ACC112 (cell line): ENCODE measurements at regions not wholly inside any gene's neighbourhood (a gene's known extent, or its start where the extent isn't known, plus 50 kb on each side); places are given as distances from the start of the nearest gene placed in this dataset.
A peak's percentile ranks its signal among the peaks of the same experiment; 100 is the strongest.
"Not testable (repeated sequence)": the region's sequence is repeated elsewhere in the genome, so short reads cannot be mapped to it uniquely, and the experiment has no call there.

Experiments
- H2AFZ ChIP-seq: fragments of 200-600 bp; sonication (generic); one replicate; pipeline ENCODE4 v1.6.0; 2017; ENCODE audit warnings: antibody characterized with exemption, low read length; ENCODE audit not compliant: unreplicated experiment
- H3K27ac ChIP-seq: fragments of 200-600 bp; sonication (generic); 2 replicates; pipeline ENCODE4 v1.5.1; 2014; ENCODE audit warnings: low read depth, mild to moderate bottlenecking, antibody characterized with exemption, low read length, moderate library complexity
- H3K27me3 ChIP-seq: fragments of 200-600 bp; sonication (generic); 2 replicates; pipeline ENCODE4 v1.6.1; 2014; ENCODE audit warnings: mild to moderate bottlenecking, antibody characterized with exemption, low read length, moderate library complexity, mixed read lengths; ENCODE audit not compliant: insufficient read depth
- H3K36me3 ChIP-seq: fragments of 200-600 bp; sonication (generic); 2 replicates; pipeline ENCODE4 v1.6.1; 2016; ENCODE audit warnings: mild to moderate bottlenecking, antibody characterized with exemption, low read length, moderate library complexity, mixed read lengths; ENCODE audit not compliant: insufficient read depth
- H3K4me1 ChIP-seq: fragments of 200-600 bp; sonication (generic); one replicate; pipeline ENCODE4 v1.6.1; 2016; ENCODE audit warnings: low read length, mixed read lengths; ENCODE audit not compliant: insufficient read depth, unreplicated experiment, control insufficient read depth
- H3K4me3 ChIP-seq: fragments of 200-600 bp; sonication (generic); 2 replicates; pipeline ENCODE4 v1.5.1; 2014; ENCODE audit warnings: mild to moderate bottlenecking, low read depth, low read length
- H3K79me2 ChIP-seq: fragments of 200-600 bp; sonication (generic); one replicate; pipeline ENCODE4 v1.6.0; 2016; ENCODE audit warnings: low read length; ENCODE audit not compliant: control insufficient read depth, unreplicated experiment, insufficient read depth

DNA sequence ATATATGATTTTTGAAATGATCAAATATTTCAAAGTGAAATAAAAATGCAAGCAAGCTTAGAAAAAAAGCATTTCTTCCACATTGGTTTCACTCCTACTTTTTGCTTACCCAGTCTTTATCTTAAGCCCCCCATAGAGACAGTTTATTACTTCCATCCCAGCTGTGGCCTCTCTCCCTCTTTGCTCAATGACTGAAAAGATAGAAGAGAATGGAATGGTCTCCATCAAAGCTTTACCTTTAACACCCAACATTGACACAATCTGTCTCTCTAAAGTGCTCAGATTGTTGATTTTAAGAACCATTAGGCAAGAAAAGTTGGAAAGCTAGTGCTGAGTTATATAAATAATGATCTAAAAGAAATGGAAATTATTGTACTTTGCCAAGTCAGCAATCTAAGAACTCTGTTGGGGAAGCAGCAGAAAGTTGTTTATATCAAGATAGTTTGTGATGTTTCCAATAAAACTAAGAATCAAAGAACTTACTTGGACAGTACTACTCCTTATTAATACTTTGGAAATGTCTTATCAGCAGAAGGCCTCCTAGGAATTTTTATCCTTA, 277.5 kb upstream of the NREP start:
- no peaks in the 10 kb centered on the region for H3K27me3 ChIP-seq

DNA sequence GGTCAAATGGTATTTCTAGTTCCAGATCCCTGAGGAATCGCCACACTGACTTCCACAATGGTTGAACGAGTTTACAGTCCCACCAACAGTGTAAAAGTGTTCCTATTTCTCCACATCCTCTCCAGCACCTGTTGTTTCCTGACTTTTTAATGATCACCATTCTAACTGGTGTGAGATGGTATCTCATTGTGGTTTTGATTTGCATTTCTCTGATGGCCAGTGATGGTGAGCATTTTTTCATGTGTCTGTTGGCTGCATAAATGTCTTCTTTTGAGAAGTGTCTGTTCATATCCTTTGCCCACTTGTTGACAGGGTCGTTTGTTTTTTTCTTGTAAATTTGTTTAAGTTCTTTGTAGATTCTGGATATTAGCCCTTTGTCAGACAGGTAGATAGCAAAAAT, 269.9 kb upstream of the NREP start:
- not testable (repeated sequence) for H3K36me3 ChIP-seq, H3K27ac ChIP-seq, H3K27me3 ChIP-seq, H2AFZ ChIP-seq, H3K79me2 ChIP-seq, H3K4me1 ChIP-seq, H3K4me3 ChIP-seq

More for the DNA sequence above, 277.5 kb upstream of the NREP start:
- H3K27ac ChIP-seq = no peak overlapping the region
- no peaks in the 10 kb centered on the region for H3K79me2 ChIP-seq
- H2AFZ ChIP-seq = no peak overlapping the region
- H3K4me1 ChIP-seq = no peaks in the 10 kb centered on the region
- no peak overlapping the region for H3K4me3 ChIP-seq
- H3K36me3 ChIP-seq = no peaks in the 10 kb centered on the region

DNA sequence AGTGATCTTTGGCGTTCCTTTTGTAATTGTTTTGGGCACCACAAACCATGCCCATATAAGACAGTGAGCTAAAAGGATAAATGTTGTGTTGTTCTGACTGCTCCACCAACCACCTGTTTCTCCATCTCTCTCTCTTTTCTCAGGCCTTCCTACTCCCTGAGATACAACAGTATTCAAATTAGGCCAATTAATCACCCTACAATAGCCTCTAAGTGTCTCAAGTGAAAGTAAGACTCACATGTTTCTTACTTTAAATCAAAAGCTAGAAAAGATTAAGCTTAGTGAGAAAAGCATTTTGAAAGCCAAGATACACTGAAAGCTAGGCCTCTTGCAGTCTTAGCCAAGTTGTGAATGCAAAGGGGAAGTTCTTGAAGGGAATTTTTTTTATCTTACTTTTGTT, 268.8 kb upstream of the NREP start:
- no peaks in the 10 kb centered on the region for H3K79me2 ChIP-seq
- no peak overlapping the region for H3K4me3 ChIP-seq
- no peak overlapping the region for H2AFZ ChIP-seq
- no peak overlapping the region for H3K27ac ChIP-seq
- H3K36me3 ChIP-seq = no peaks in the 10 kb centered on the region
- H3K27me3 ChIP-seq = no peaks in the 10 kb centered on the region
- peaks cover 8% of the 10 kb centered on the region for H3K4me1 ChIP-seq

DNA sequence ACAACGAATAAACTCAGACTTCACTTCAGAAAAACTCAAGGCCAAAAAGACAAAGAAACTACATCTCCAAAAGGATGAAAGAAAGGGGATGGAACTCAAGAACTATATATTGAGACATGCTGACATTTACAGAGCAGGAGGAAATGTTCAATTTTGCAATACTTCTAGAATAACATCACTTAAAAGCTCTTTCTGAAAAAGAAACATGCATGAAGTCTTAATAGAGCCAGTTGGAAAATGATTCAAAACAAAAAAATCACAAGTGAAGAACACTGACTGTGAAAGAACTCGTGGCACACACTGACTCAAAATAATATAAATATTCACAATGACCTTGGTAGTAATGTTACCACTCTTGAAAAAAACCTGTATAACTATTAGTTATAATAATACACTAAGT, 267.8 kb upstream of the NREP start:
- Histone ChIP-seq H3K79me2 (no peaks in the 10 kb centered on the region), H3K4me3 (no peak overlapping the region), H3K36me3 (no peaks in the 10 kb centered on the region), H2AFZ (peak overlapping the region; percentile 34), H3K27me3 (no peaks in the 10 kb centered on the region), H3K4me1 (peaks cover 8% of the 10 kb centered on the region), H3K27ac (peak overlapping the region; percentile 36; the same call in 1 of the 2 replicates)

DNA sequence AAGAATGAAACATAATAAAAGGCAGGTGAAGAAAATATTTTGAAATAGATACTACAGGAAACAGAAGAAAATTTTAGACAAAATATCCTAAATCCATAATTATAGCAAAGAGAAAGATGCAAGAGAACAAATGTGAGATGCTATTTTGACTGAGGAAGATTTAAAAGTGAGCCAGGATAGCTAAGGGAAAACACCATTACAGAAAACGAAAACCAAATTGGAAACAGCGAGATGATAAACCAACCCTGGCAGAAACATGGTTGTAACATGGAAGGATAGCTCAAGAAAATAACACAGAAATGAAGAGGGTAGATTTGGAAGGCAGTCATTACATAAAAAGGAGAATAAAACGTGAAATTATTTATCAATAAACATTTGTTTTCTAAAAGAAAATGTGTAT, 267.2 kb upstream of the NREP start:
- H3K4me1 ChIP-seq = peaks cover 8% of the 10 kb centered on the region
- H3K27ac ChIP-seq = no peak overlapping the region
- no peaks in the 10 kb centered on the region for H3K27me3 ChIP-seq
- no peaks in the 10 kb centered on the region for H3K36me3 ChIP-seq
- H2AFZ ChIP-seq = no peak overlapping the region
- no peak overlapping the region for H3K4me3 ChIP-seq
- no peaks in the 10 kb centered on the region for H3K79me2 ChIP-seq

DNA sequence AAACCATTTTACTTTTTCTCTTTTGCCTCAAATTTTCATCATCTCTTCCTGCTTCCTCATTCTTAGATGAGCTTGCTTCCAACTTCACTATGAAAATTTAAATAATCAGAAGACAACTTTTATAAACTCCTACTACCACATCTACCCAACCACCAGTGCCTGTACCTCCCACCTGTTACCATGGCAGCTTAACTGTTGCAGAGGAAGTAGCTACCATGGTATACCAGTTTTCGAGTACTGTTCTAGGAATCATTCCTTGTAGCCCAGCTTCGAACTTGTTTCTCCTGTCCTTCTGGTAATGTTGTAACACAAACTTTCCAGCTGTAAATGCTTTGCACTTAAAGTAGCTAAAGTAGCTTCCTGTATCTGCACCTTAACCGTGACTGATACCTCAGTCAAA, 266.8 kb upstream of the NREP start:
- H3K36me3 ChIP-seq = no peaks in the 10 kb centered on the region
- no peaks in the 10 kb centered on the region for H3K79me2 ChIP-seq
- no peak overlapping the region for H3K4me3 ChIP-seq
- H3K27ac ChIP-seq = no peak overlapping the region
- H2AFZ ChIP-seq = no peak overlapping the region
- peaks cover 8% of the 10 kb centered on the region for H3K4me1 ChIP-seq
- no peaks in the 10 kb centered on the region for H3K27me3 ChIP-seq

DNA sequence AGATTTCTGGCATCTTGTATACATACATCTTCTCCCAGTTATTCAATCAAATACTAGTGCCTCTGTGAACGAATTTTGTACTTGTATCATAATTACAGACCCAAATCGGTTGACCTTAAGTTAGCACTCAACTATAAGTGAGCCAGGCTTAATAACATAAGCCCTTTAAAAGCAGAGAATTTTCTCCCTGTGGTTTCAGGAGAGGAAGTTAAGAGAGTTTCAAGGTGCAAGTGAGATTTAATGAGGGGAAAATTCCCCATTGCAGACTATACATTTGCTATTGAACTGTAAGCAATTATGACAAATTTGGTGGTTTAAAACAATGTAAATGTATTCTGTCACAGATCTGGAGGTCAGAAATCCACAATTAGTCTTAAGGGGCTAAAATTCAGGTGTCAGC, 261.9 kb upstream of the NREP start:
- Histone ChIP-seq H3K4me1 (peaks cover 9% of the 10 kb centered on the region), H3K27me3 (no peaks in the 10 kb centered on the region), H3K36me3 (no peaks in the 10 kb centered on the region)

DNA sequence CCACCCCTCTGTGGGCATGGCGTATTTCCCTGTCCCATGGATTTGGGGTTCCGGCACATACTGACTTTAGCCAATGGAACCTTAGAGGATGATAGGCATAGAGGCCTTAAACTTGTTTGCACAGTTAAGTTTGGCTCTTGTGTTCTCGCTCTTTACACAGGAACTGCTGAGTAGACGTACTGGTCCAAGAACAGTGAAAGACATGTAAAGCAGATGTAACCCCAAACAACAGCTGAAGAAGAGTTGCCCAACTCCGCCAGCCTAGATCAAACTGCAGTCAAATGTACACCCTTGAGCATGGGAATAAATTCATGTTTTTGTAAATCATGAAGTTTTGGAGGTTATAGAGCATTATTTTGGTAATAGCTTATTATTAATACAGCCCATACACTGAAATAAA, 260.0 kb upstream of the NREP start:
- peaks cover 19% of the 10 kb centered on the region for H3K4me1 ChIP-seq
- H3K27ac ChIP-seq = no peak overlapping the region
- no peak overlapping the region for H2AFZ ChIP-seq
- no peaks in the 10 kb centered on the region for H3K79me2 ChIP-seq
- no peak overlapping the region for H3K4me3 ChIP-seq
- no peaks in the 10 kb centered on the region for H3K27me3 ChIP-seq
- no peaks in the 10 kb centered on the region for H3K36me3 ChIP-seq

More for the DNA sequence above, 261.9 kb upstream of the NREP start:
- Histone ChIP-seq H3K79me2 (no peaks in the 10 kb centered on the region), H3K4me3 (no peak overlapping the region), H2AFZ (no peak overlapping the region), H3K27ac (no peak overlapping the region)

DNA sequence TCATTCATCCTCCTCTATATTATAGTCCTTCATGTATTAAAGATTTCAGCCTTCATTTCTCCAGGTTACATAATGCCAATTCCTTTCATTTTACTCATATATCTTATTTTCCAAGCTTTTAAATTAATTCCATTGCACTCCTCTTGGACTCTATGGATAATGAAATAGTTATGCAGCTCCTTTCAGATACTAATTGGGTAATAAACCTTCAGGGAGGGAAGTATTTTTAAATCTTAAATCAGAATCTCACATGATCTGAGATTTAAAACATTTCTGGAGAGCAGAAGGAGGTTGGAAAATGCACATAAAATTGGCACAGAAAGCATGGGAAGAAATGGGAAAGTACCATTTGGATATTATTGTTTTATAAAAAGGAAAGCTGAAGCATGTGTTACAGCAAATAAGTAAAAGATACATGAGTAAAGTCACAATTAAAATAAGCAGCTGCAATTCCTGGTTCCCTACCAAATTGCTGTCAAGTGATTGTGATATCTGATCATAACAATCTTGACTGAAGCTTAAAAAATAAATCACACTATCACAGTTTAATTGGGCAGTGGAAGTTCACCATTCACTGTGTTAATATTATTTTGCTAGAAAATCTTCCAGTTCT, 257.9 kb upstream of the NREP start:
- Histone ChIP-seq H3K4me1 (peaks cover 28% of the 10 kb centered on the region), H3K27ac (no peak overlapping the region), H2AFZ (no peak overlapping the region), H3K4me3 (no peak overlapping the region), H3K27me3 (no peaks in the 10 kb centered on the region), H3K79me2 (no peaks in the 10 kb centered on the region), H3K36me3 (no peaks in the 10 kb centered on the region)

DNA sequence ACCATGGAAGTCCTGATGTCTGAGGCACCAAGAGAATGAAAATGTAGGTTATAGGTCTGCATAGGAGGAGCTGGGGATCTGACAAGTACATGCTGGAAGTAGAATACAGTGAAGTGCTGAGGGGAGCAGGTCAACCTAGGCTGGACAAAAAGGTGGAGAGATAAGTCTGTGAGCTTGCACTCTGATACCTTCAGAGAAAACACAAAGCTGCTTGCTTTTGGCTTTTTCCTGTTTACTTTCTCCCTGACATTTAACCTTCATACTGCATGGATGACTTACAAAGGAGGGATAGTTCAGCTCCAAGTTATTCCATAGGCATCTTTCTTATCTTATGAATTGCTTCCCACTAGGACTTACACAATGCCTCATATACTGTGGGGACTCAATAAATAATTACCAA, 256.7 kb upstream of the NREP start:
- H3K36me3 ChIP-seq = no peaks in the 10 kb centered on the region
- H3K27me3 ChIP-seq = no peaks in the 10 kb centered on the region
- H3K4me1 ChIP-seq = peaks cover 28% of the 10 kb centered on the region
- H3K4me3 ChIP-seq = no peak overlapping the region
- H3K79me2 ChIP-seq = no peaks in the 10 kb centered on the region
- H2AFZ ChIP-seq = peak overlapping the region; percentile 18
- no peak overlapping the region for H3K27ac ChIP-seq

DNA sequence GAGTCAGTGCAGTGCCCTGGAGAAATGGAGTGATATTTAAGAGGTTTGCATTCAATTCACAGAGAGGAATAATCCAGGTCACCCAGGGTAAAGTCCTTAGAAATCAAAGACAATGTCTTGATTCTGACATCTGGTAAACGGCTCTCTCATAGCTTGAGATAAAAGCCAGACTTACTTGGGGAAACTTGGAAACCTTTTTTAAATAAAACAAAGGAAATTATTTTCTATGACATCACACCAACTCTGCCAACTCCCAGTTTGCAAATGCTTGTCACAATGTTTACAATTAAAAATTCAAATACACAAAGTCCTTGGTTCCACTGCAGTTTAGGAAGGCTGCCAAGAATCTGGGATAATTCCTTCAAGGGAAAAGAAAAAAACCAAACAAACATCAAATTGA, 255.1 kb upstream of the NREP start:
- Histone ChIP-seq H3K27ac (peak overlapping the region; percentile 28; the same call in 1 of the 2 replicates), H3K79me2 (no peaks in the 10 kb centered on the region), H2AFZ (peak overlapping the region; percentile 58), H3K4me1 (peaks cover 29% of the 10 kb centered on the region), H3K36me3 (no peaks in the 10 kb centered on the region), H3K27me3 (no peaks in the 10 kb centered on the region), H3K4me3 (no peak overlapping the region)
